K562 (cell line): ENCODE measurements at regions not wholly inside any gene's neighbourhood (a gene's known extent, or its start where the extent isn't known, plus 50 kb on each side); places are given as distances from the start of the nearest gene placed in this dataset.

Experiments used
- BRCA1 ChIP-seq, 2 experiments: fragments of 450-650 bp in 1 of 2; sonication (generic) in 1 of 2; formaldehyde crosslinking in 1 of 2; IDR thresholded peaks; 2 replicates each; pipeline versions ENCODE4 v1.5.0 to v1.6.1; 2017 to 2020; ENCODE audit warnings: mild to moderate bottlenecking in 1 of 2, missing genetic modification reagents in 1 of 2
- HDAC6 ChIP-seq: IDR thresholded peaks from 2 replicates; pipeline ENCODE4 v1.6.1; 2012; ENCODE audit warnings: low read depth, mild to moderate bottlenecking, control low read depth, inconsistent platforms, low read length, moderate library complexity
- HEY1 ChIP-seq: fragments of 250-450 bp; sonication (Bioruptor Pico); IDR thresholded peaks from 2 replicates; pipeline ENCODE4 v1.5.0; 2020; ENCODE audit warnings: mild to moderate bottlenecking, moderate library complexity, borderline replicate concordance
- LEF1 ChIP-seq: fragments of 450-650 bp; IDR thresholded peaks from 2 replicates; pipeline ENCODE4 v1.6.1; 2016; ENCODE audit warnings: mild to moderate bottlenecking
- PML ChIP-seq: IDR thresholded peaks from 2 replicates; pipeline ENCODE4 v1.6.1; 2012; ENCODE audit warnings: low read length, inconsistent platforms
- POLR2AphosphoS5 ChIP-seq: IDR thresholded peaks from 2 replicates; pipeline ENCODE4 v1.6.1; 2011; ENCODE audit warnings: mild to moderate bottlenecking, low read depth, low read length, moderate library complexity; ENCODE audit not compliant: control insufficient read depth, insufficient read depth
- SIN3A ChIP-seq, 2 experiments: fragments of 150-350 bp in 1 of 2; IDR thresholded peaks; 2 replicates each; pipeline ENCODE4 v1.6.1; 2011 to 2016; ENCODE audit warnings: borderline replicate concordance in 2 of 2, low read depth in 2 of 2, low read length in 2 of 2, mild to moderate bottlenecking in 2 of 2, moderate library complexity in 2 of 2; ENCODE audit not compliant: control insufficient read depth in 1 of 2
- SMC3 ChIP-seq: conservative IDR thresholded peaks from 2 replicates; pipeline ENCODE4 v1.6.1; 2011; ENCODE audit warnings: low read depth, low read length, improper control_type of control experiment; ENCODE audit not compliant: insufficient read depth
- SP2 ChIP-seq: IDR thresholded peaks from 2 replicates; pipeline ENCODE4 v1.6.1; 2011; ENCODE audit warnings: mild to moderate bottlenecking, low read depth, low read length, moderate library complexity; ENCODE audit not compliant: poor library complexity, severe bottlenecking; ENCODE audit errors: extremely low read depth
- ZFX ChIP-seq: sonication (generic); formaldehyde crosslinking; IDR thresholded peaks from 2 replicates; pipeline ENCODE4 v1.8.0; 2022; ENCODE audit warnings: mild to moderate bottlenecking, missing genetic modification reagents, moderate library complexity
- TF ChIP-seq, protein P1 (sequence below): sonication (generic); formaldehyde crosslinking; IDR thresholded peaks from 2 replicates; pipeline ENCODE4 v1.8.0; 2022; ENCODE audit warnings: mild to moderate bottlenecking, missing genetic modification reagents
- TF ChIP-seq, protein P2 (sequence below), 2 experiments: fragments of 450-650 bp in 1 of 2; IDR thresholded peaks; 2 replicates each; pipeline ENCODE4 v1.6.1; 2011 to 2017; ENCODE audit warnings: low read depth in 2 of 2, antibody characterized with exemption in 1 of 2, borderline replicate concordance in 1 of 2, low read length in 1 of 2, mild to moderate bottlenecking in 1 of 2, mixed read lengths in 1 of 2; ENCODE audit not compliant: control insufficient read depth in 1 of 2

DNA sequence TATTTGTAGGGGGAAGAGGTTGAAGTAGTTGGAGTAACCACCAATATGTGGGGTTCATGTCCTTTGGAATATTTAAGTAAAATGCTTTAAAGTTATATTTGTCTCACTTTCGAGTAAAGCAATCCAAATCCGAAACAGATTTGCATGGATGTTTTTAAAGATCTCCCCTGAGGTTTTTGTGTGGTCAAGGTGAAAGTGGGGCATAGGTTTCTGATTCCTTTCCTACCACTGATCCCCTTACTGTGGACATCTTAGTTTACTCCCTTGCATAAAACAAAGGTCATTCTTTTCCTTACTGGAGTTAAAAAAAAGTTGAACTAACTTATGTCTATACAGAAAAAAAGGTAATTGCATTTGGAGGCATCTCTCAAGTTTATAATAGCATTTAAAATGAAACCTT is 71.9 kb upstream of the PHOX2B start:
- no peak for TF ChIP-seq SIN3A (IDR thresholded peaks at IDR 0.05; ENCODE audit: borderline replicate concordance in 2 of 2, control insufficient read depth in 1 of 2, low read depth in 2 of 2, low read length in 2 of 2)
- TF ChIP-seq ZFX (CRISPR knock-in tag) = no peak
- TF ChIP-seq HDAC6 = no peak
- TF ChIP-seq LEF1 = no peak
- TF ChIP-seq SP2 = no peak
- TF ChIP-seq HEY1 (CRISPR knock-in tag) = no peak
- no peak for TF ChIP-seq SMC3
- no peak for TF ChIP-seq POLR2AphosphoS5
- TF ChIP-seq PML = no peak
- TF ChIP-seq BRCA1 (IDR thresholded peaks at IDR 0.05) = no peak
- TF ChIP-seq BRCA1 (CRISPR knock-in tag; IDR thresholded peaks at IDR 0.05) = no peak
- TF ChIP-seq, protein P1, sequence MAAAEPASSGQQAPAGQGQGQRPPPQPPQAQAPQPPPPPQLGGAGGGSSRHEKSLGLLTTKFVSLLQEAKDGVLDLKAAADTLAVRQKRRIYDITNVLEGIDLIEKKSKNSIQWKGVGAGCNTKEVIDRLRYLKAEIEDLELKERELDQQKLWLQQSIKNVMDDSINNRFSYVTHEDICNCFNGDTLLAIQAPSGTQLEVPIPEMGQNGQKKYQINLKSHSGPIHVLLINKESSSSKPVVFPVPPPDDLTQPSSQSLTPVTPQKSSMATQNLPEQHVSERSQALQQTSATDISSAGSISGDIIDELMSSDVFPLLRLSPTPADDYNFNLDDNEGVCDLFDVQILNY (CRISPR knock-in tag) = no peak
- TF ChIP-seq, protein P2, sequence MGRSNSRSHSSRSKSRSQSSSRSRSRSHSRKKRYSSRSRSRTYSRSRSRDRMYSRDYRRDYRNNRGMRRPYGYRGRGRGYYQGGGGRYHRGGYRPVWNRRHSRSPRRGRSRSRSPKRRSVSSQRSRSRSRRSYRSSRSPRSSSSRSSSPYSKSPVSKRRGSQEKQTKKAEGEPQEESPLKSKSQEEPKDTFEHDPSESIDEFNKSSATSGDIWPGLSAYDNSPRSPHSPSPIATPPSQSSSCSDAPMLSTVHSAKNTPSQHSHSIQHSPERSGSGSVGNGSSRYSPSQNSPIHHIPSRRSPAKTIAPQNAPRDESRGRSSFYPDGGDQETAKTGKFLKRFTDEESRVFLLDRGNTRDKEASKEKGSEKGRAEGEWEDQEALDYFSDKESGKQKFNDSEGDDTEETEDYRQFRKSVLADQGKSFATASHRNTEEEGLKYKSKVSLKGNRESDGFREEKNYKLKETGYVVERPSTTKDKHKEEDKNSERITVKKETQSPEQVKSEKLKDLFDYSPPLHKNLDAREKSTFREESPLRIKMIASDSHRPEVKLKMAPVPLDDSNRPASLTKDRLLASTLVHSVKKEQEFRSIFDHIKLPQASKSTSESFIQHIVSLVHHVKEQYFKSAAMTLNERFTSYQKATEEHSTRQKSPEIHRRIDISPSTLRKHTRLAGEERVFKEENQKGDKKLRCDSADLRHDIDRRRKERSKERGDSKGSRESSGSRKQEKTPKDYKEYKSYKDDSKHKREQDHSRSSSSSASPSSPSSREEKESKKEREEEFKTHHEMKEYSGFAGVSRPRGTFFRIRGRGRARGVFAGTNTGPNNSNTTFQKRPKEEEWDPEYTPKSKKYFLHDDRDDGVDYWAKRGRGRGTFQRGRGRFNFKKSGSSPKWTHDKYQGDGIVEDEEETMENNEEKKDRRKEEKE (IDR thresholded peaks at IDR 0.05; ENCODE audit: borderline replicate concordance in 1 of 2, control insufficient read depth in 1 of 2, low read depth in 2 of 2, low read length in 1 of 2) = no peak
